ENCODE measurements at regions not wholly inside any gene's neighbourhood (a gene's known extent, or its start where the extent isn't known, plus 50 kb on each side); places are given as distances from the start of the nearest gene placed in this dataset.

GRCh38 chr2:128439791-128440665 lies 121.4 kb upstream of the HS6ST1 start:
- no peak for DNase-seq

- no peak for DNase-seq
These were observed 122.1 kb upstream of the HS6ST1 start for GRCh38 chr2:128440666-128441340.

GRCh38 chr2:128441341-128442052 lies 122.8 kb upstream of the HS6ST1 start:
- no peak for DNase-seq

GRCh38 chr2:128442053-128442751 lies 123.5 kb upstream of the HS6ST1 start:
- DNase-seq, result no peak

GRCh38 chr2:128442891-128443302 lies 124.2 kb upstream of the HS6ST1 start:
- DNase-seq, result no peak

GRCh38 chr2:128444121-128444771 lies 125.6 kb upstream of the HS6ST1 start:
- DNase-seq, result no peak

- no peak for DNase-seq
These were observed 126.3 kb upstream of the HS6ST1 start for GRCh38 chr2:128444816-128445522.

- no peak for DNase-seq
These were observed 126.8 kb upstream of the HS6ST1 start for GRCh38 chr2:128445523-128445900.

GRCh38 chr2:128446049-128446873 lies 127.6 kb upstream of the HS6ST1 start:
- no peak for DNase-seq

GRCh38 chr2:128446874-128447537 lies 128.3 kb upstream of the HS6ST1 start:
- no peak for DNase-seq

GRCh38 chr2:128447538-128447995 lies 128.9 kb upstream of the HS6ST1 start:
- DNase-seq, result no peak

- no peak for DNase-seq
These were observed 129.9 kb upstream of the HS6ST1 start for GRCh38 chr2:128448331-128449225.

- DNase-seq, result no peak
These were observed 130.8 kb upstream of the HS6ST1 start for GRCh38 chr2:128449226-128450061.

GRCh38 chr2:128450211-128451024 lies 131.8 kb upstream of the HS6ST1 start:
- no peak for DNase-seq

- DNase-seq, result no peak
These were observed 132.7 kb upstream of the HS6ST1 start for GRCh38 chr2:128451084-128452023.

GRCh38 chr2:128452024-128452411 lies 133.3 kb upstream of the HS6ST1 start:
- DNase-seq, result no peak

All from NCI-H1417 treated with DMSO at 0.1 percent for 48 hours (cell line).